HT1080 (cell line): ENCODE measurements at regions not wholly inside any gene's neighbourhood (a gene's known extent, or its start where the extent isn't known, plus 50 kb on each side); places are given as distances from the start of the nearest gene placed in this dataset.
"Not testable (repeated sequence)": the region's sequence is repeated elsewhere in the genome, so short reads cannot be mapped to it uniquely, and the experiment has no call there.

Experiments used
- DNase-seq: peaks from one replicate; pipeline ENCODE4 v3.0.0-alpha.2; 2015; ENCODE audit warnings: low read depth

DNA sequence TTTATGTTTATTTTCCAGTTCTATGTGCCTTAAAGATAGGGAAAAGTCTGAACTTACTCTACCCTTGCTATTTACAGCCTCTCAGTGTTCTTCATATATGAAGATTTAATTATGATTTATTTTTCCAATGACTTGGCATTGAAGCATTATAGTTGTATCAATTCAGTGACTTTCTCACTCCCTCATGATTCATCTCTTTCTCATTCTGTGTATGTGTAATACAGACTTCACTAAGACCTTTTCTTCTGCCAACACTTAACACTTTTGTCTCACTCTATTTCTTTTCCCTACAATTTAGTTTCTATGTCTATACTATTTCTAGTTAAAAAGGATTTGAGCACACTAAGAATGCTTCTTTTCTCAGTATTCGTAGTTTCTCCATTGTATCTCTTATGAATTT, 1470.3 kb upstream of the ACVR2A start:
- no peak for DNase-seq

DNA sequence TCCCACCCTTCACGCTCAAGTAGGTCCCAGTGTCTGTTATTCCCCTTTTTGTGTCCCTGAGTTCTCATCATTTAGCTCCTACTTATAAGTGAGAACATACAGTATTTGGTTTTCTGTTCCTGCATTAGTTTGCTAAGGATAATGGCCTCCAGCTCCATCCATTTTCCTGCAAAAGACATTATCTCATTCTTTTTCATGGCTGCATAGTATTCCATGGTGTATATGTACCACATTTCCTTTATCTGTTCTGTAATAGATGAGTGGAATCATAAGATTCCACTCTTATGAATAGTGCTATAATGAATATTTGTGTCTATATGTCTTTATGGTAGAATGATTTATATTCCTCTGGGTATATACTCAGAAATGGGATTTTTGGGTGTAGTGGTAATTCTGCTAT, 1473.5 kb upstream of the ACVR2A start:
- DNase-seq, result not testable (repeated sequence)

DNA sequence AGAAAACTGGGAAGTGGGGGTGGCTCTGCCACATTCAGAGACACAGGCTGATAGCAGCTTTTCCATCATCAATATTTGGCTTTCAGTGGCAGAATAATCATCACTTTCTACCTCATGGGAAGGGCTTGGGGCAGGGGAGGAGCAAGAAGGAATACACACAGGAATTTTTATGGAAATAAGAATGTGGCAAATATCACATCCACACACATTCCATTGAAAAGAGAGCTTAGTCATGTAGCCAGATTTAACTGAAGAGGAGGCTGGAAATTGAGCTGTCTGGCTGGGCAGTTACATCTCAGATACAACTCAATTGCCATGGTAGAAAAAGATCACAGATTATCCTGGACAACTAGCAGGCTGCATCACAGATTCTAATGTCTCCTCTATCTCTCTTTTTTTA, 1474.0 kb upstream of the ACVR2A start:
- peak; percentile 26 for DNase-seq

DNA sequence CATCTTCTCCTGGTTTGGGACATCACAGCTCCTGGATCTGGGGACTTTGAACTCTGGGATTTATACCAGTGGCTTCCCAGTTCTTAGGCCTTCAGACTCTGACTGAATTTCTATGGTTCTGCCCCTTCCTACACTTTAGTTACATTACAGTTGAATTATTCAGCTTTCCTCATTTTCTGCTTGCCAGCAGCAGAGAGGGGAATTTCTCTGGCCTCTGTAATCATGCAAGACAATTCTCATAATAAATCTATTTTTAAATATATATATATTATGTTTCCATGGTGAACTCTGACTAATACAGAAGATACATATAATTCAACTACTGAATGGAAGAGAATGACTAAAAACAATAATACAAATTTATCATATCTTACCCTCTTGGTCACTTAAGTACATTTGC, 1478.6 kb upstream of the ACVR2A start:
- DNase-seq, result no peak

DNA sequence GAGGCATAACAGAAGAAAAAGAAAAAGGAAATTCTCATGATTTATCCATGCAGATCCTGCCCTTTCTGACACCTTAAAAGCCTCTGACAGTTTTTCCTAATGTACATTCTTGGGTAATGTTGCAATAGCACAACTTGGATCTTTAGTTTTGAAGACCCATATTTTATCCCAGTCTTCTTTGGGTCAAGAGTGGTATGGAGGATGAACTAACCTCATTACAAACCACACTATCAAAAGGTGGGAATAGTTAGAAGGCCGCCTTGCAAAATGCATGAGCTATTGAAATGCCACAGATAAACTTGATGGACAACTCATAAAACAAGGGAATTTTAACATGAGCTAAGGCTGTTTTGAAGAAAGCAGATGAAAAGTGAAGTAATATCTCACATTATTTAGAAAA, 1479.8 kb upstream of the ACVR2A start:
- DNase-seq, result no peak

DNA sequence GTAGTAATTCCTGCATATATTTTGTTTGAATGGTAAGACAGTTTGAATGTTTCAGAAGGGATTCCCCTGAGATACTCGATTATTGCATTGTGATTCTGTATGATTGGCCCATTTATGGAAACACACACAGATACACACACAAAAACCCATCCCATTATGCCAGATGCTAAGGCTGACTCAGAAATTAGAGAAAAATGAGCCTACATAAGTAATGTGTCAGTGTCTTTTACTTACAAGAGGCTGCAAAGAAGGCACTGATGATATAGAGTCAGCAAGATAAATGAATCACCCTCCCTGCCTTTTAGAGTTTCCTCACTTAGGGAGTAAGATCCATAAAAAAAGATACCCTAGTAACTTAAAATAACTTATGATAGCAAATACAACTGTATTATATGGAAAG, 1481.1 kb upstream of the ACVR2A start:
- DNase-seq, result peak; percentile 3

DNA sequence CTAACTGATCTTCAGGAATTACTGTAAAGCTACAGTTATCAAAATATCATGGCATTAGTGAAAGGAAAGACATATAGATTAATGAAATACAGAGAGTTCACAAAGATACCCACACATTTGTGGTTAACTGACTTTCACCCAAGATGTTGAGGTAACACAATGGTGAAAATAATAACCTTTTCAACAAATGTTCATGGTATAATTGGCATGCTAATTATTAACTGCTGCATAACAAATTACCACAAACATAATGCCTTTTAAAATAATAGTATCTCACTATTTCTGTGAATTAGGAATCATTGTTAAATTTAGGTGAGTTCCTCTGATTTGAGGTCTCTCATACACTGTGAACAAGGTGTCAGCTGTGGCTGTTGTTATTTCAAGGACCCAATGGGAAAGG, 1493.1 kb upstream of the ACVR2A start:
- no peak for DNase-seq

DNA sequence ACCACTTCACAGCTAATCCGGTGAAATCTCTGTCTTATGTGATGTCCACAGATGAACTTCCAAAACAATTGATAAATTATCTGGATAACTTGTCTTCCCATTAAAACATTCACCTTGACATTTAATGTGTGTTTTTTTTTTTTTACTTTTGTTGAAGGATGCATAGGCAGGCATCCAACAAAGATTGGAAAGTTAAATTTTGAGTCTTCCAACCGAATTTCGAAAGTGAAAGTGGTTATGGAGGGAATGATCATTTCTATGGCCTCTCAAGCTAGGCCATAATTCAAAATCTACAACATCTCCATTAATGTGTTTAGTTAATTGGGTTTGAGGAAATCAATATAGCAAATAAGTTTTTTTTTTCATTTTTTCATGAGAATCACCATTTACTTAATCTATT, 1495.5 kb upstream of the ACVR2A start:
- DNase-seq, result peak; percentile 23

DNA sequence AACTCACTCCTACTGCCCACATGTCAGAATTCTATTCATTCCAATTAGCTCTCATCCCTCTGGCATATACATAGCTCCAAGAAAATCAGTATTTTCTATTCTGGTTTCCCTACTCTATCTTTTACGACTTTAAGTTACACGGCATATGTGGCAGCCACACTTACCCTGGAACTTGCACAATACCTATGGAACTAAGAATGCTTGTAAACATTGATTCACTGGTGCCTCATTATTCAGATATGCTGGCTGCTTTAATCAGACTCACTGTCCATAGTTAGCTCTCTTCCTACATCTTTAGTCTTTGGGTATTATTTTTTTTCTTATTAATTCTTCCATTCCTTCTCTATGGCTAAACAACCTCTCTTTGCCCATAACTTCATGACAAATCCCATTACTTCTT, 1519.9 kb upstream of the ACVR2A start:
- DNase-seq, result no peak

DNA sequence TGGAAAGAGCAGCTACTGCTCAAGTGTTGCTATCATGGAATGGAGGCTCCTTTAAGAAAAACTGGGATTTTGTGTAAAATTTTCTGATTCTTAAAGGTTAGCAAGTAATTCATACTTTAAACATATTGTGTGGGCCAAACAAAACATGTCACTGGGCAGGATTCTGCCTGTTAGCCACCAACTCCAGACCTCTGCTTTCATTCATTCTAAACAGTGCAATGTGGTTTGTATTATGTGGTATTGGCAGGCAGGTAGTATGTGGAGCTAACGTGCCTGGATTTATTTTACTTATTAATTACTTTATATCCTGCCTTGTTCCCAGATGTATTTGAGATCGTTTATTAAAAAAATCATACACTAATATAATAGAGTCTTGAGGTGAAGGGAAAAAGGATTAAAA, 1521.3 kb upstream of the ACVR2A start:
- DNase-seq, result no peak

DNA sequence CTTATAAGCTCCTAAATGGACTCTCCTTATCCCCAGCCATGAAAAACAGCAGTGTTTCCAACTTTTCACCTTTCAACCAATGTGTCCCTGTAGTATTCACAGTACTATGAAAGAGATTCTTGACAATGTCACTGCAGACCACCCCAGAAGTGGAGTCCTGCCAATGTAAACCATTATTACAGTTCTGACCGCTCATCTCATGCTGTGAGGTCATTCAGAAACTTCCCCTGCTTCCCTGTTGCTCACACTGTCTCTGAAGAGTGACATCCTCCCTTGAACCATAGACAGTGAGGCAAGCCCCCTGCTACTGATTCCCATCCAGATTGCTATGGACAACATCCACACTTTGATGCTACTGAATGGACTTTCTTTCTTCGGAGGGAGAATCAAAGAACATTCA, 1523.7 kb upstream of the ACVR2A start:
- peak; percentile 3 for DNase-seq

DNA sequence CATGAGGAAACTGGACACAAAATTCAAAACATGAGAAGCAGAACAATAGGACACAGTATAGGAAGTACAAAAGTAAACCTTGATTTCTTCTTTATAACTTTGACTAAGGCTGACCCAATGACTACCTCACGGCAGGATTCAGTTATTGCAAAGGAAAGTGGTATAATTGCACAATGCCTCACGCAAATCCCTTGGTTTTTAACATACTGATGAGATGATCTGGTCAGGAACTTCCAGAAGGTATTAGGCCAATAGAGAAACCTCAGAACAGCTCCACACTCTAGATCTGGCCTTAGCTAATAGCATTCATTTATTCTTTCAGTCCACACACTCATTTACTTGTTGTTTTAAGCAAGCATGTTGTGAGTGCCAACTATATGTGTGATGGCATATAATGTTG, 1526.9 kb upstream of the ACVR2A start:
- peak; percentile 63 for DNase-seq

DNA sequence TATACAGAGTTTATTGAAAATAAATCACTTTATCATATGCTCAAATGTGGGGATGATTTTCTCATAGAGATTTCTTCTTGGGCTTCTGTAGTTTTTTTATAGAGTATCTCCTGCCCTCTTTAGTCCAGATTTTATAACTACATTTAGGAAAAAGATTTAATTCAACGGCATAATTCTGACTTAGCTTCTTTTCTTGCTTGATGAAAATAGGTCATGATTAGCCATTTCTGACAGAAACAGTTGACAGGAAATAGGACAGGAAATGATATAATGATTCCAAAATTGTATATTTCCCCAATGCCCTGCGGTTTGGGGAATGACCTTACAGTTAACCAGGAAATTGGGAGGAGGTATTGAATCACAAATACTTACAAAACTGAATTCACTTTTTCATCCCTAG, 1531.9 kb upstream of the ACVR2A start:
- peak; percentile 73 for DNase-seq

DNA sequence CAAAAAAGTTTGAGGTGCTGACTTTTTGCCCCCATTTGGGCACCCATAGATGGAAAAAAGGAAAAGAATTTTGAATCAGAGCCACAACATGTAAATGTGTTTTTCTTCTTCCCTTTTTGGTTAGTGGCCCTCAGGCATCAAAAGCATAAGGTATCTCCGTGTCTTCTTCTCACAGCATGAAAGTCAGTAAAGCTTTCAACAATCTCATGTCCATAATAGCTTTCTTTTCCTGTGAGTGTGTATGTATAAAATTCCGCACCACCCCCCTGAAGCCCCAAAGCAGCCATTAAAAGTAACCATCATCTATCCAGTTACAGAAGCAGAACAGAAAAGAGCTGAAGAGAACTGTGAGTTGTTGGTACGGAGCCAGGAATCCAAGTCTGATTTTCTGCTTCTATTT, 1539.7 kb upstream of the ACVR2A start:
- no peak for DNase-seq

DNA sequence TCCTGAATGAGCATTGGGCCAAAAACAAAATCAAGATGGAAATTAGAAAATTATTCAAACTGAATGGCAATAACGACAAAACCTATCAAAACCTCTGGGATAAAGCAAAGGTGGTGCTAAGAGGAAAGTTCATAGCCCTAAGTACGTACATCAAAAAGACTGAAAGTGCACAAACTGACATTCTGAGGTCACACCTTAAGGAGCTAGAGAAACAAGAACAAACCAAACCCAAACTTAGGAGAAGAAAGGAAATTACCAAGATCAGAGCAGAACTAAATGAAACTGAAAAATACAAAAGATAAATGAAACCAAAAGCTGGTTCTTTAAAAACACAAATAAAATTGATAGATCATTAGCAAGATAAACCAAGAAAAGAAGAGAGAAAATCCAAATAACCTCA, 1543.5 kb upstream of the ACVR2A start:
- no peak for DNase-seq

DNA sequence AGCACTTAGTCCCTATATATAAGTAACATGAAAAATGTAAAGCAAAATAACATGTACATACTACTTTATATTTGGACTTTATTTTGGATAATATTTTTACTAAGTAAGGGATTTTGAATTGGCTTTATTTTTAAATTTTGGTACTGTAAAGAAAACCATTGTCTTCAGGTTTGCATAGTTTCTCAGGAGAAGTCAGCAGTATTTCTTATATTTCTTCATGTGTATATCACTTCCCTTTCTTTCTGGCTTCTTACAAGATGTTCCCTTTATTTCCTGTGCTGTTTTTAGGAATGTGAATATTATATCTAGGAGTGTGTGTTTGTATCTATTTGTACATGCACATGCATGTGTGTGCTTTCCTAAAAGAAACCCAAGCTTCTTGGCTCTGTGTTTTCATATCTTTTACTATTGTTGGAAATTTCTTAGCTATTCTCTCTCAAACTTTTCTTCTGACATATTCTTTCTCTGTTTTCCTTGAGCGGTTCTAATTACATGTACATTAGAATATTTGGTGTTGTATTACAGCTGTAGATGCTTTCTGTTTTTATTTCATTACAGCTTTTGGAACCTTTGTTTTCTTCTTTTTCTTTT, 1549.7 kb upstream of the ACVR2A start:
- DNase-seq, result no peak

DNA sequence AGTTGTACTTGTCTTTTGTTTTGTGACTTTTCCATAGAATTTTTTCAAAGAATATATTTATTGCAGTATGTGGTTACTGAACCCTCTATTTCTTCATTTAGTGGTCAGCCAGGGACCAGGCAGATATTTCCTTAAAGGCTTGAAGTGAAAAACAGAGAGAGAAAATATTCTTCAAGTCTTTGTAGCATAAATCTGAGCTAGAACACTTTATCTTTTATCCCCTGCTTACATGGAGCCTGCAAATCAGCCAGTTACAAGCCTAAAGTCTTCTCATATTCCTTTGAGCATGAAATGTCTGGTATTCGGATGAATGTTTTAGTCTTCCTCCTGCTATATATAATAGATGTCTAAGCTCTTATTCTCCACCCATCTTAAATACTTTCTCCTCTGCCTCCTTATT, 1557.5 kb upstream of the ACVR2A start:
- no peak for DNase-seq

DNA sequence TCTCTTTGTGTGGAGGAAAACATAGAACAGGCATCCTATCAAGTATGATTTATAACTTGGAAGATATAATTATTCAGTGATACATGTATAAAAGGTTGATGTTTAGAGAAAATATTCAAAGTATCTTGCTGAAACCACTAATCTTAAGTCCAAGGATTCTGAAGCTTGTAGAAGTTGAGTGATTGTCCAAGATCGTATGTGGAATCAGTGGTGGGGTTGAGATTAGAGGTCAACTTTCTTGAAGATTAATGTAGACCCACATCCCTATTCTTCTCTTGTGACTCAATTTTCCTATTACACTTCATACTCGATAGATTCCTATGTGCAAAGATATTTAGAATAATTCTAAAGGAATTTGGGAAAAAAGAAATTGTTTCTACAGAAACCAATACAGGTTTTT, 1565.9 kb upstream of the ACVR2A start:
- DNase-seq, result no peak

DNA sequence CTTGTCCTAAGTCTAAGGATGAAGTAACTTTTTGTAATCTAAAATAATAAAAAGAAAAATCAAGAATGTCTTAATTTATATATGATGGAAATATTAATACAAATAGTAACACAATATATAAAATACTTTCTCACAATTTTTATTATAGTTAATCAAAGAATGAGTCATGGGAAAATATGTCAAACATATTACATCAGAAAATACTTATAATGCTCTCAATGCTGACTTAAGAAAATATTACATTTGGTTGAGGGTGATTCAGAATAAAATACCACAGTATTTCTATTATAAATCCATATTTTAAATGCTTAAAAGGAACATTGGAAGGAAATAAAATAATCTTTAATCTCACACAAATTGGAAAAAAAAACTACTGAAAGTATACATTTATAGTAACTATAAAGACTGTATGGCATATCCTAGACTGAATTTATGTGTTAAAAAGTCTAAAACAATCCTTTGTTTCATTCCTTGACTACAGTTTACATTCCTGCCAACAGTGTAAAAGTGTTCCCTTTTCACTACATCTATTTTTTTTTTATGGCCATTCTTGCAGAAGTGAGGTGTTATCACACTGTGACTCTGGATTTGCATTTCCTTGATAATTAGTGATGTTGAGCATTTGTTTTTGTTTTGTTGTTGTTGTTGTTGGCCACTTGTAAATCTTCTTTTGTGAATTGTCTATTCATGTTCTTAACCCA, 1573.5 kb upstream of the ACVR2A start:
- no peak for DNase-seq

DNA sequence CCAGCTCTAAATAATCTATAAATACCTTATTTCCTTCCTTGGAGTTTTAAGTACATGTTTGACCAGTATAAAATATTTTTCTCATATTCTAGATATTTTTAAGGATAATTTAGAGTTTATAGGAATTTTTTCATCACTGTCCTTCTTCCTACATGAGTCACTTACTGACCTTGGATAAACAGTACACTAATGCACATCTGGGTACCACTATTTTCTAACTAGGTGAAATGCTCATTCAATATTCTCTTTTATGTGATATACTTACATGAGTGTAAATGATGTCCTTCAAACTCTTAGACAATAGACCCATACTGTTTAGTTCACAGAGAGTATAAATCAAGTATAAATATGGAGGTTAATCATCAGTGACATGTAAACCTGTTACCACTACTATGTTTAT, 1574.2 kb upstream of the ACVR2A start:
- no peak for DNase-seq

DNA sequence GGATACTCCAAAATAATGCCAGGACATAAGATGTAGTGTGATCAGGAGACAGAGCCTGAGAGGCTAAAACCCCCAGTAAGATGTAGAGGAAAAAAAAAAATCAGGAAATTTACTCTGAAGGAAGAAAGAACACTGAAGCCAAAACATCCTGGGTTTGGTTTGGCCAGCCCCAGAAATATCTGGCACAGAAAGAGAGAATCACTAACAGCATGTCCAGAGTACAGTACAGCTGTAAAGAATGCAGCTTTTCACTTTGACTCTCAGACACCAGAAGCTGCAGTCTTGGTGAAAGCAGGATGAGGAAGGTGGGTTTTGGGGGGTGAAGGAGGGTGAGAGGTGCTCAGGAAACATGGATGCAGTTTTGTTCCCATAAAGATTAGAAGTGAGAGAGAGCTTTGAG, 1577.7 kb upstream of the ACVR2A start:
- no peak for DNase-seq

DNA sequence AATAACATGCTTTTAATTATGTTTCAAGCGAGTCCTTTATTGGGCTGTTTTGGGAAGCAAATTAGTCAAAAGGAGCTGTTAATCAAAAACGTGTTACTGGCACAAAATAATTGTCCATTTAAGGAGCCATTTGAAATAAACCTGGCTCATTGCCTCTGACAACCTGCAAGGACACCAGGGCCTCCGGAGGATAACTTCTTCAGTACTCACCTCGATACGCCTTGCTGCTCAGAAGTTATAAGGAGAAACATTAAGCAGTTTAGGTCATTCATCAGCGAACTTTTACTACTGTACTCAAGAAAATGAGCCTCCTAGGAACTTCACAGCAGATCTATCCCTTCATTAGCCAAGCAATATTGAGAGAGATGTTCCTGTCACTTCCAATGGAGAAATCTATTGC, 1579.2 kb upstream of the ACVR2A start:
- DNase-seq, result no peak

DNA sequence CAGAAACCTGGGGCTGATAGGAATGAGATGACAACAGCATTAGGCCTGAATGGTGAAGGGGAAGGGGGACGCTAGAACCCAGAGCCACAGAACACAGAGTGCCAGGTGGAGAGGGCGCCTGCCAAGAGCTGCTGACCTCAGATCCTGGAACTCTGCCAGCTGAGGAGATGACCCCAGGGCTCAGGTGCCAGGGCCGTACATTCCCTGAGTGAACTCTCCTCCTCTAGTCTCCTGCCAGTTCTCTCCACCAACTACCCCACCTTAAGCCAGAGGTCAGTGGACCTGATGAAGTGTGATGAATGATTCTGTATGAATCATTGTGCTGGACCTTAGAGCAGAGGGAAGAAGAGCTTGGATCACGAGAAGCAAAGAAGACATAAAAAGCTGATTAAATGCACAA, 1582.2 kb upstream of the ACVR2A start:
- DNase-seq, result no peak

DNA sequence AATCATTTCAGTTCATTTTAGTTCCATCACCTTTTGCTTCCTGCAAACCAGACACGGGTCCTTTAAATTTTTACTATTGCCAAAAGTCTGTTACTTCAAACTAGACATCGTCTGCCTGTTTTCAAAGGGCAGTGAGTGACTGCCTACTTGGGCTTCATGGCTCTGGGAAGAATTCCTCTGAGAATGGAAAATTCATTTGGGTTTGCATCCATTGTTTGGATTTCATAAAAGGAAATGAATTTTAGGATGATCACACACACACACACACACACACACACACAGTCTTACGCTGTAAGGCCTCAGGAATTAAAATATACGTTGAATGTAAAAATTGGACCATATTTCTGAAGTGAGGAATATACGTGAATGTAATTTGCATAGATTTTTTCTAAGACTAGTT, 1584.3 kb upstream of the ACVR2A start:
- no peak for DNase-seq
